KMS-11 (cell line): ENCODE measurements at regions not wholly inside any gene's neighbourhood (a gene's known extent, or its start where the extent isn't known, plus 50 kb on each side); places are given as distances from the start of the nearest gene placed in this dataset.

ENCODE experiments used
- H2AFZ ChIP-seq: fragments of 200-600 bp; sonication (generic); 2 replicates; pipeline ENCODE4 v1.6.1; 2016; ENCODE audit warnings: antibody characterized with exemption, mixed run types, low read depth
- H3K27ac ChIP-seq: fragments of 200-600 bp; sonication (generic); 2 replicates; pipeline ENCODE4 v1.6.1; 2016; ENCODE audit warnings: mild to moderate bottlenecking, mixed run types
- H3K27me3 ChIP-seq: fragments of 200-600 bp; sonication (generic); 2 replicates; pipeline ENCODE4 v1.6.1; 2017; ENCODE audit warnings: mild to moderate bottlenecking, low read depth, mixed run types, moderate library complexity; ENCODE audit not compliant: insufficient read depth
- H3K36me3 ChIP-seq: fragments of 200-600 bp; sonication (generic); 2 replicates; pipeline ENCODE4 v1.6.1; 2017; ENCODE audit warnings: mild to moderate bottlenecking, mixed run types; ENCODE audit not compliant: insufficient read depth
- H3K4me1 ChIP-seq: fragments of 200-600 bp; sonication (generic); 2 replicates; pipeline ENCODE4 v1.6.1; 2016; ENCODE audit warnings: mild to moderate bottlenecking, low read depth, mixed run types; ENCODE audit not compliant: poor library complexity, severe bottlenecking
- H3K4me2 ChIP-seq: fragments of 200-600 bp; sonication (generic); 2 replicates; pipeline ENCODE4 v1.7.0; 2016; ENCODE audit warnings: mild to moderate bottlenecking, mixed run types
- H3K4me3 ChIP-seq: fragments of 200-600 bp; sonication (generic); IDR thresholded peaks from 2 replicates; pipeline ENCODE4 v1.6.1; 2017; ENCODE audit warnings: low read depth, low read length, mixed read lengths; ENCODE audit not compliant: insufficient read depth
- H3K79me2 ChIP-seq: fragments of 200-600 bp; sonication (generic); 2 replicates; pipeline ENCODE4 v1.6.1; 2016; ENCODE audit warnings: low read depth, mixed run types; ENCODE audit not compliant: insufficient read depth
- H3K9ac ChIP-seq: fragments of 200-600 bp; sonication (generic); 2 replicates; pipeline ENCODE4 v1.6.1; 2016; ENCODE audit warnings: mild to moderate bottlenecking, mixed run types
- H4K20me1 ChIP-seq: fragments of 200-600 bp; sonication (generic); 2 replicates; pipeline ENCODE4 v1.6.1; 2016; ENCODE audit warnings: mild to moderate bottlenecking, mixed run types; ENCODE audit not compliant: insufficient read depth
- TF ChIP-seq, protein P1 (sequence below): fragments of 200-600 bp; sonication (generic); conservative IDR thresholded peaks from 2 replicates; pipeline ENCODE4 v1.6.1; 2017; ENCODE audit warnings: low read depth, mild to moderate bottlenecking, antibody characterized with exemption, low read length, moderate library complexity, mixed read lengths

DNA sequence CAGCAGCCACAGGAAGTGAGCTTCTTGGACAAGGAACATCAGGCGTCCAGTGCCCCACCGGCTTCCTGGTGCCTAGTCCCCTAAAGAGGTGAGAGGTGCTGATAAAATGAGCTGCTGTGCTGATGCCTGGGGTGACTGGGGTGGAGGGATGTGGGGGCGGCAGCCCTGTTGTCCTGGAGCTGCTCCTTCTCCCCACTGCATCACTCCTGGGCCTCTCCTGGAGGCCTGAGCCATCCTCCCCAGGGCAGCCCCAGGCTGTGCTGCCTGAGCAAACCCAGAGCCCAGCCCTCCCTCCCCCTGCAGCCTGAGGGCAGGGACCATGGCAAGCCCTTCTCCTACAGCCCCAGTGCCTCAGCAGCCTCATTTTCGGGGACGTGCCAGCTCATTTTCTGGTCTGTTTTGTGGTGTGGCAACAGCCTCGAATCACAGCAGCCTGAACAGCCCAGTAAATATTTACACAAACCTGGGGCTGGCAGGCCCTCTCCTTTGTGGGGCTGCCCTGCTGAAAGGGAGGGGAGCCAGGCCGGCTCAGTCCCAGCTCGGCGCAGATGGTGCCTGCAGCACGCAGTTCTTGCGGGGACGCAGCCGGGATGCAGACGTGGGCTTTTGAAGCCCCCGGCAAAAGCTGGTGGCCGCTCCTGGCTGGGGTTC is 259.9 kb downstream of the DLL1 start:
- no peaks in the 10 kb centered on the region for H3K79me2 ChIP-seq
- H3K4me3 ChIP-seq: no peak overlapping the region
- no peak overlapping the region for H3K9ac ChIP-seq
- no peaks in the 10 kb centered on the region for H4K20me1 ChIP-seq
- no peak overlapping the region for H2AFZ ChIP-seq
- no peaks in the 10 kb centered on the region for H3K36me3 ChIP-seq
- peaks cover 7% of the 10 kb centered on the region; the same call in 1 of the 2 replicates for H3K27me3 ChIP-seq
- TF ChIP-seq, protein P1, sequence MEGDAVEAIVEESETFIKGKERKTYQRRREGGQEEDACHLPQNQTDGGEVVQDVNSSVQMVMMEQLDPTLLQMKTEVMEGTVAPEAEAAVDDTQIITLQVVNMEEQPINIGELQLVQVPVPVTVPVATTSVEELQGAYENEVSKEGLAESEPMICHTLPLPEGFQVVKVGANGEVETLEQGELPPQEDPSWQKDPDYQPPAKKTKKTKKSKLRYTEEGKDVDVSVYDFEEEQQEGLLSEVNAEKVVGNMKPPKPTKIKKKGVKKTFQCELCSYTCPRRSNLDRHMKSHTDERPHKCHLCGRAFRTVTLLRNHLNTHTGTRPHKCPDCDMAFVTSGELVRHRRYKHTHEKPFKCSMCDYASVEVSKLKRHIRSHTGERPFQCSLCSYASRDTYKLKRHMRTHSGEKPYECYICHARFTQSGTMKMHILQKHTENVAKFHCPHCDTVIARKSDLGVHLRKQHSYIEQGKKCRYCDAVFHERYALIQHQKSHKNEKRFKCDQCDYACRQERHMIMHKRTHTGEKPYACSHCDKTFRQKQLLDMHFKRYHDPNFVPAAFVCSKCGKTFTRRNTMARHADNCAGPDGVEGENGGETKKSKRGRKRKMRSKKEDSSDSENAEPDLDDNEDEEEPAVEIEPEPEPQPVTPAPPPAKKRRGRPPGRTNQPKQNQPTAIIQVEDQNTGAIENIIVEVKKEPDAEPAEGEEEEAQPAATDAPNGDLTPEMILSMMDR: no peak
- H3K4me2 ChIP-seq: no peak overlapping the region
- no peak overlapping the region for H3K27ac ChIP-seq
- no peaks in the 10 kb centered on the region for H3K4me1 ChIP-seq

DNA sequence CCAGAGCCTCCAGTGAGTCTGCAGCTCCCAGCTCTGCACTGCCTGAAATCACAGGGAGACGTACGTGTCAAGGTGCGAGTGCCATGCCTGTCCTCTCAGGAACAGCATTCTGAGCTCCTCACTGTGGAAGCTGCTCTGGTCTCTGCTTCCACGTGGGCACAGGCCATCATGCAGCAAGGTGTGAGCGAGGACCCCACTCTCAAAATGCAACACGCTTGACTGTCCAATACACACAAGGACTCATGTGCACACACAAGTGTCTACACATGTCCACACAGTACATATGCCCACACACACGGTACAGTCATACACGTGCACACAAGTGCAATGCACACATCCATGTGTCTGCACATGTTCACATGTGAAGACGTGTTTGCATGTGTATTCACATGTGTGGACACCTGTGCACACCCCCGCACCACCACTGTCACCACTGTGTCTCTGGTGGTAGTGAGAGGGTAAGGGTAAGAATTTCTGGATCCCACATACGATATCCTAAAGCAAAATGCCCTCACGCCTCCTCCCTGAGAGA is 260.5 kb downstream of the DLL1 start:
- Histone ChIP-seq H3K4me3 (no peak overlapping the region), H3K27ac (no peak overlapping the region), H3K4me2 (no peak overlapping the region), H3K36me3 (no peaks in the 10 kb centered on the region), H3K9ac (no peak overlapping the region), H3K4me1 (no peaks in the 10 kb centered on the region), H4K20me1 (no peaks in the 10 kb centered on the region), H2AFZ (no peak overlapping the region), H3K27me3 (peaks cover 7% of the 10 kb centered on the region; the same call in 1 of the 2 replicates), H3K79me2 (no peaks in the 10 kb centered on the region)
- TF ChIP-seq, protein P1: no peak

DNA sequence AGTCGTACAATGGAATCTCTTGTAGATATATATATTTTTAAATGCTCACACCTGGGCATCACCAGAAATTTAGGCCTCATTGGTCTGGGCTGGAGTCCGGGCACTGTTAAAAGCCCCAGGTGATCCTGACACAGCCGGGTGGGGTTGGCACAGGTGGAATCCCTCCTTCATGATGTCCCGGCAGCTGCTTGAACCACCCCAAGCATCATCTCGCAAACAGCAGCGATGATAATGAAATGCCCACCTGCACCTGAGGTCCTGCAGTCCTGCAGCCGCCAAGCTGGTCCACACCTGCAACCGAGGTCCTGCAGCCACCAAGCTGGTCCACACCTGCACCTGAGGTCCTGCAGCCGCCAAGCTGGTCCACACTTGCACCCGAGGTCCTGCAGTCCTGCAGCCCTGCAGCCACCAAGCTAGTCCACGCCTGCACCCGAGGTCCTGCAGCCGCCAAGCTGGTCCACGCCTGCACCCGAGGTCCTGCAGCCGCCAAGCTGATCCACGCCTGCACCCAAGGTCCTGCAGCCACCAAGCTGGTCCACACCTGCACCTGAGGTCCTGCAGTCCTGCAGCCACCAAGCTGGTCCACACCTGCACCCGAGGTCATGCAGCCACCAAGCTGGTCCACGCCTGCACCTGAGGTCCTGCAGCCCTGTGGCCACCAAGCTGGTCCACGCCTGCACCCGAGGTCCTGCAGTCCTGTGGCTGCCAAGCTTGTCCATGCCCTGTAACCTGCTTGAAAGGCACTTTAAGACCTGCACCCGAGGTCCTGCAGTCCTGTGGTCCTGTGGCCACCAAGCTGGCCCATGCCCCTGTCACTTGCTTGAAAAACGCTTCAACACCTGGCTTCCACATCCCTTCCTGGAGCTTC is 261.2 kb downstream of the DLL1 start:
- Histone ChIP-seq H3K4me2 (no peak overlapping the region), H3K27me3 (peaks cover 7% of the 10 kb centered on the region; the same call in 1 of the 2 replicates), H2AFZ (no peak overlapping the region), H3K9ac (no peak overlapping the region), H3K4me1 (no peaks in the 10 kb centered on the region), H4K20me1 (no peaks in the 10 kb centered on the region), H3K4me3 (no peak overlapping the region), H3K27ac (no peak overlapping the region), H3K79me2 (no peaks in the 10 kb centered on the region), H3K36me3 (no peaks in the 10 kb centered on the region)
- TF ChIP-seq, protein P1: no peak

DNA sequence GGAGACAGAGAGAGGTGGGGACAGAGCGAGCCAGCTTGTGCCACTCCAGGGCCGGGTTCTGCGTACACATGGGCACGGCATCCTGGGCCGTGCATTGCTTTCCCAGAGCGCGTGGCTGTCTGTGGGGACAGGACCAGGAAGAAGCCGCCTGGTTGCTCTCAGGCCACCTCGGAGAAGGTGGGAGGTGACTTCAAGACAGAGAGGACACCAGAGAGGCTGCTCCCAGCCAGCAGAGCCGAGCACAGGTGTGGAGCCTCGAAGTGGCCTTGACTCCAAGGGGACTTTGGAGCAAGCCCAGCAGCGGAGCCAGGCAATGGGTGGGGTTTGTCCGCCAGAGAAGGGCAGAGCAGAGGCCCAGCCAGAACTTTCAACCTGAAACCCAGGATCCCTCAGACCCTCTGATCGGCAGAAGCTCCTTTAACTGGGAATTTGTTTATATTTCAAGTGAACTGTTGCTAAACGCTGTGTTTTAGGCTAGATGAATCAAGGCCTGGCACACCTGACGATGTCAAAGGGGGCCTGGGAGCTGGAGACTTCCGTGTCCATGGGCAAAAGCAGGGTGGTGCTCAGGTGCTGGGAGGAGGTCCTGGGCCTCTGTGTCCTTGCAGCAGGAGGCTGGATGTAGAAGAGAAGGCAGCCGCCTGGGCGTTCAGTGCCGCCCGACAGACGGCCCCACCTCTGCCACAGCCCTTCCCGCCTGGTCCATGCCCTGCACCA is 262.1 kb downstream of the DLL1 start:
- no peaks in the 10 kb centered on the region for H3K36me3 ChIP-seq
- H4K20me1 ChIP-seq: no peaks in the 10 kb centered on the region
- no peaks in the 10 kb centered on the region for H3K79me2 ChIP-seq
- H3K9ac ChIP-seq: no peak overlapping the region
- H3K4me3 ChIP-seq: no peak overlapping the region
- H3K27ac ChIP-seq: no peak overlapping the region
- H3K4me2 ChIP-seq: no peak overlapping the region
- H3K4me1 ChIP-seq: no peaks in the 10 kb centered on the region
- no peak overlapping the region for H2AFZ ChIP-seq
- peaks cover 7% of the 10 kb centered on the region; the same call in 1 of the 2 replicates for H3K27me3 ChIP-seq
- TF ChIP-seq, protein P1: no peak
